KBM-7 (cell line): ENCODE measurements at regions not wholly inside any gene's neighbourhood (a gene's known extent, or its start where the extent isn't known, plus 50 kb on each side); places are given as distances from the start of the nearest gene placed in this dataset.

Experiments
- DNase-seq: peaks from one replicate; pipeline ENCODE4 v3.0.0-alpha.2; 2015
- in situ Hi-C: fragments of 300-500 bp; cut with MboI; formaldehyde crosslinking; loops from 2 replicates; pipeline ENCODE4 v1.14.3; 2020; ENCODE audit warnings: low sequenced_read_pairs, low pct_unique_long_range_greater_than_20kb, mixed read lengths

DNA sequence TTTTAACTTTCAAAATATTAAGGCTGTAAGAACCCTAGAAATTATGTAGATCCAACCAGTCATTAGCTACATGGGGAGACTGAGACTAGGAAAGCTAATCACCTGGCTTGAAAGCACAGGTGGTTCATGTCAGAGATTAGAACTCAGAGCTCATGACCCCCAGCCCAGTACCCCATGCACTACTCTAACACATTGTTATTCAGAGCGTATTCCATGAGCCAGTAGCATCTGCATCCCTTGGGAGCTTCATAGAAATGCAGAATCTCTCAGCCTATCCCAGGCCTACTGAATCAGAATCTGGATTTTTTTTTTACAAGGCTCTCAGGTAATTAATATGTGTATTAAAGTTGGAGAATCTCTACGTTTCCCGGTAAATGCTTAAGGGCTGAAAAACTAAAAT is 161.7 kb downstream of the BTG1 start:
- DNase-seq = no peak
- in situ Hi-C loops = no loop called here

DNA sequence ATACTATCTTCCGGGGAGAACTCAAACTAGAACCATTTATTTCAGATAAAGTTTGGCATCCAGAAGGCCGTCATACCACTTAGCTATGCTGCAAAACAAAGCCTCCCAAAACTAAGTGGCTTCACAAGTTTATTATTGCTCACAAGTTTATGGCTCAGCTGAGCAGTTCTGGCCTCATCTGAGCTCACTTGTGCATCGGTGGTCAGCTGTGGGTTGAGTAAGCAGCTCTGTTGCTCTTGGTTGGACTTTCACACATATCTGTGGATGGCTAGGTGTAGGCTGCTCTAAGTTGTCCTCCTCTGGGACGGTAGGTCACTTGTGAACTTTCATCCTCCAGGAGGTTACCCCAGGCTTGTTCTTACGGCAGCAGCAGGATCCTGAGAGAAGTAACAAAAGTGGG is 162.7 kb downstream of the BTG1 start:
- in situ Hi-C loops = no loop called here
- no peak for DNase-seq

DNA sequence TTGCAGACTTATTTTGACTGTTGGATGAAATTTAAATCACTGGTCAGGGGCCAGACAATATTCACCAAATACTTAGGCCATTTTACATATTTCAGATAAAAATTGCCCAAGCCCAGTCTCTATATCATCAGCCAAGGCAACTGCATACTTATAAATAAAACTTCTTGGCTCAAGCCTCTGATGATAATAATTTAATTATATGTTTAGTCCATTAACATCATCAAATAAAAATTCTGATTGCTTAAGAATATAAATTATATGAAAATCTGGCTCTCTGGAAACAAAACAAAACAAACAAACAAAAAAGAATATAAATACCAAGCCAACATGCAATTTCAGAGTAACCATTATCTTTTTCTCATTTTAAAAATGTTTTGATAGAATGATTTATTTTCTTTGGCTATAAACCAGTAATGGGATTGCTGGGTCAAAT is 165.2 kb downstream of the BTG1 start:
- in situ Hi-C loops = no loop called here
- DNase-seq = no peak

DNA sequence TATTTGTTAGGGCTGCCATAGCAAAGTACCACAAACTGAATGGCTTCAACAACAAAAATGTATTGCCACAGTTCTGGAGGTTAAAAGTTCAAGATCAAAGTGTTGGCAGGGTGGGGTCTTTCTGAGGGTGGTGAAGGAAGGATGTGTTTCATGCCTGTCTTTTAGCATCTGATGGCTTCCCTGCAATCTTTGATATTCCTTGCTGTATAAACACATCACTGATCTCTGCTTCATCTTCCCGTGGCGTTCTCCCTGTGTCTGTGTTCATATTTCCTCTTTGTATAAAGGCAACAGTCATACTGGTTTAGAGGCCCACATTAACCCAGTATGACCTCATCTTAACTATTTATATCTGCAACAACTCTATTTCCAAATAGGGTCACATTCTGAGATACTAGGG is 167.5 kb downstream of the BTG1 start:
- no peak for DNase-seq
- in situ Hi-C loops = no loop called here

DNA sequence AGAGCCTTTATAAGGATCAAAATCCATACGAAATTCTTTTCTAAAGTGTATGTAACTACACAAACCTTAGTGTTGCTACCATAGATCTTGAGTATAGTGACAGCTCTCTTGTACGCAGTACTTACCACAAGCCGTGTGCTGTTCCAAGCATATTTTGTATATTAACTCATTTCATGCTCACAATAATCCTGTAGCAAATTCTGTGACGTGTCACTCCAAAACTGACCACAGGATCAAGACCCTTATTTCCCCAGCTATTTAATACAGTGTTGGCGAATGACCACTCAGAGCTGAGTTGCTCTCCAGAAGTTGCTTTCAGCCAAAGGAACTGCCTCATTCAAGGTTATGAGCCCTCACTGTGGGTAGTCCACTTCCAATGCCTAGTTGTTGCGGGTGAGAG is 169.8 kb downstream of the BTG1 start:
- no peak for DNase-seq
- in situ Hi-C loops = no loop called here

DNA sequence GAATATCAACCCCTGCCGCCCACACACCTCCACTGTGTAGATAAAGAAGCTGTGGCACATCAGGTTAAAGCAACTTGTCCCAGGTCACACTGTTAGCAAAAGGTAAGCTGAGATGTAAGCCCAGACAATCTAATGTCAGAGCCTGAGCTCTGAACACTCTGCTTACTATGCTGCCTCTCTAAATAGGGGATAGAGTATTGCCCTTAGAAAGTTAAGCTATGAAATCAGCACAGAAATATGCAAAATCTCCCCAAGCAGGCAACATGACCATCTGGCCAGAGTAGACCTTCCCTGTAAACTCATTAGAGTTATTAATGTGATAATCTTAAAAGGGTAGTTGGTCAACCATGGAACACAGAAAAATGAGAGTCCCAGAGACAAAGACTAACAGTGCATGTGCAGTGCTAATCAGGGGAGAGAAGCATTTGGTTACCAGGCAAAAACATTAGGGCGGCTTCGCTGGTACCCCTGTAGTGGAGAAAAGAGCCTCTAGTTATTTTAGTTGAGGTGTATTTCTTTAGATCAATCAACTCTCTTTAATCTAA is 171.0 kb downstream of the BTG1 start:
- no peak for DNase-seq

DNA sequence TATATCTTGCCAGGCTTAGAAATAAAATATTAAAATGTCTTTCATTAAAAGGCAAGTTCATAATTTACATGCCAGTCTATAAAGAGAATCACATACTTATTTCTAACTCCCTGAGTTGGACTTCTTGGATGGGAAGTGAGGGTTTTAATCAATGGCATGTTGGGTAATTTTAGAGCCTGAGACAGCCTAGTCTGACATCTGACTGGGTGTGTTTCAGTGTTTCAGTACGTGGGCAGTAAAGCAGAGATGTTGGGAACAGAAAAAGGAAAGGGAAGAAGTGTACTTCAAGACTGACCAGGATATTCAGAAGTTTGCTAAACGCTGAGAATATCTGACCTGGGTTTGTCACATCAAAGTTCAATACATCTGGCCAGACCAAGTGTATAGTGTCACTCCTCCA is 171.8 kb downstream of the BTG1 start:
- DNase-seq = no peak
- in situ Hi-C loops = no loop called here

More for the DNA sequence above, 171.0 kb downstream of the BTG1 start:
- in situ Hi-C loops = no loop called here

DNA sequence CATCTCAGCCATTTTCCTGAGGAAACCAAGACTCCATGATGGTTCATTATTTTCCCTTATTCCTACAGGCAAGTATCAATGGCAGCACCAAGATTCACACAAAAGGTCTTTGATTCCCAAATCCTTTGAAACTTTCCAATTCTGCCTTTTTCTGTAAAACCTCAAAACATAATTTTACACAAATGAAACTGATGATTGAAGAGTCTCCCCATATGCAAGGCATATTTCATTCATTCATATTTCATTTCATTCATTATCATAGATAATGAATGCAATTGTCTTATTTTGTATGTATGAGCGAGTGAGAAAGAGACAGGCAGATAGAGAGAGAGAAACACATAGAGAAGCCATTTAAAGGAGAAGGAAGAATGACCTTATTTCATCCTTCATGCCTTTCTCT is 172.8 kb downstream of the BTG1 start:
- in situ Hi-C loops = no loop called here
- no peak for DNase-seq

DNA sequence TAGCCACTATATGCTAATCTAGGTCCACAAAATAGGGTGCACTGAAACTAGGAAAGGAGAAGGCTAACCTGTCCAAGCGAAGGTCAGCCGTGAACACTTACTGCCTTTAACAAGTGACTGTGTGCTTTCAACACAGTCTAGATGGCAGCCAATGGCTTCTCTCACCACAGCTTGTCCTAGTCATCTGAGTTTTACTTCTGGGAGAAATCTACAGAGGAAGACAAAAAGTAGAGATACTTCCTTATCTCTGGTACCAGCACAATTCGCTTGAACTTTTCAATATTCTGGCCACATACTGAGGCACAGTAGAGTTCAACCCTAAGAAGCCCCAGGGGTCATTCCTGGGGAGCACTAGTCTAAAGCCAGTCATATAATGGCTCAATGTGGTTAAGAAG is 176.9 kb downstream of the BTG1 start:
- no peak for DNase-seq
- in situ Hi-C loops = no loop called here

DNA sequence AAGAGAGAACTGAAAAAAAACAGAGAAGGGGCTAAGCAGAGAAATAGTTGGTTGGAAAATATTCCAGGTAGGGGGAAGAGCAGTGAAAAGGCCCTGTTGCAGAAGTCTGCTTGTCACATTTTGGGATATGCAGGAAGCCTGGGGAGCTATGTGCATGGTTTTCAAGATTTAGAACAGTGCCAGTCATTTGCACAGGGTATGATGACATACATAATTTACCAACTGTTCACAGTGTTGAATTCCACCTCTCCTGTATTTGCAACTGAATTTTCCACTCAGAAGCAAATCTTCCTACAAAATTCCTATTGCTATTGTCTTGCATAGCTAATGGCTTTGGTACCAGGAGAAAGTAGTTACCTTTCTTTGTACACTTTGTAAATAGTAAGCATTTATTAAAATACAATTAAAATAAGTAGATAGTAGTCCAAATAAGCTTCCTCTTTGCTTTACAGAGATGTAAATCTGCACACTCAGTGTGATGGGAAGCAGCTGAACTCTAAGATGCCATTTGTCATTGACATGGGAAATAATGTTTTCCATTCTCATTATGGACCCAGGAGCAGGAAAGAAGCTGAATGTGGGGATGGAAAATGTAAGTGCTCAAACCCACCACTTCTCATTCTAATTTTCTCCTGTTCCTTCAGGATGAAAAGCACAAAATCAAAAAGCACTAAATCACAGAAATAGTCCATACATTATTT is 177.4 kb downstream of the BTG1 start:
- in situ Hi-C loops = no loop called here
- DNase-seq = no peak

DNA sequence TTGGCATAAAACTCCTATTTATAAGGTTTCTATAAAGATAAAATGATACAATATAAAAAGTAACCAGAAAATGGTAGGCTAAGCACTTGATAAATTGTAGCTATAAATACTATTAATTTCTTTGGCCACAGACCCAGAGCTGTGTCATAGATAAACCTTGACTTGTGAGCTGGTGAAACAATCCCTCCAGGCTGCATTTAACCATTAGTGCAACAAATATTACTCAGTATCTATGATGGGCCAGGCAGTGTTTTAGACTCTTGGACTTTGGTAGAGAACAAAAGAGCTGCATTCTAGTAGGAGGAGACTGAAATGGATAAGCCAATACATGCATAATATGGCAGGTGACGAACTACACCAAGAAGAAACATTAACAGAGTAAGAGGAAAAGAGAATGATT is 178.1 kb downstream of the BTG1 start:
- in situ Hi-C loops = no loop called here

DNA sequence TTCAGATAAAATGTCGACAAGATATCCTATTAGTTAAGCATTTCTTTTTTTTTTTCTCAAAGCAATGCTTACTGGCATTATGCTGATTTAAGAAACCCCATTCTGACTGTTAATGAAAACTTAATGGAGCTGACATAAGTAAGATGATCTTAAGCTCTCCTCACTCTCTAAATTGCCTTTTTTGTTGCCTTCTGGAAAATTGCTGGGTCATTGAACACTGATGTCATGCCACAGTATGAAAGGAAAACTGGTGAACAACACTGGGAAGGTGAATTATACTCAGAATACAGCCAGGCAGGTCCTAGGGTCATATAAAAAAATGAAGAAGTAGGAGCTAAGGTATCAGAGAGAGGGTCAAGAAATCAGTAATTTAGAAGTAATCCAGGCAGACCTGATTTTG is 179.9 kb downstream of the BTG1 start:
- in situ Hi-C loops = no loop called here

More for the DNA sequence above, 178.1 kb downstream of the BTG1 start:
- DNase-seq = no peak

DNA sequence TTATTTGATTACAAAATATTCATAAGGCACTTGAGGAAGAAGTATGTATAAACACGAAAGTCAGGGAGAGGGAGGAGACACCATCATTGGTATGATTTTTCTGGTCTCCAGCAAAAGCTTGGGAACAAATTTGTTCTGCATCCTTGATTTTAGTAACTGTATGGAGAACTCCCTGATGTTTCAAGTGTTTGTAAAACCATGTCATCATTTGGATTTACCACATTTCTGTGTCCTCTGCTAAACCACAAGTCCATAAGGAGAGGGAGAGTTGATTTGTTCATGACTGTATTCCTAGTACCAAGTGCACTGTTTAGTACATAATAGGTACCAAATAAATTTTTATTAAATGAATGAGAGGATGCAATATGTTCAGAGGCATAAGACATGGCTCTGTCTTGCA is 181.1 kb downstream of the BTG1 start:
- in situ Hi-C loops = no loop called here

More for the DNA sequence above, 179.9 kb downstream of the BTG1 start:
- no peak for DNase-seq

DNA sequence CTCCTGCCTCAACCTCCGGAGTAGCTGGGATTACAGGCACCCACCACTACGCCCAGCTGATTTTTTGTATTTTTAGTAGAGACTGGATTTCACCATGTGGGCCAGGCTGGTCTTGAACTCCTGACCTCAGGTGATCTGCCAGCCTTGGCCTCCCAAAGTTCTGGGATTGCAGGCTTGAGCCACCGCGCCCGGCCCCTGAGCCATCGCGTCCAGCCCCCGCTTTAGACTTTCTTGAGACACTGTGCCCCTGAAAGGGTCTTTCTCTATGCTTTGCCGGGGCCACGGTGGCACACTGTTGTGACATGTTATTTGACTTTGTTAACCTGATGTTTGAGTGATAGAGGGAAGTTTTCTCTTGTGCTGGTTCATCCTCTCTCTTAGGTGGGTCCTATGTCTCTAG is 186.4 kb downstream of the BTG1 start:
- no peak for DNase-seq

More for the DNA sequence above, 181.1 kb downstream of the BTG1 start:
- no peak for DNase-seq

DNA sequence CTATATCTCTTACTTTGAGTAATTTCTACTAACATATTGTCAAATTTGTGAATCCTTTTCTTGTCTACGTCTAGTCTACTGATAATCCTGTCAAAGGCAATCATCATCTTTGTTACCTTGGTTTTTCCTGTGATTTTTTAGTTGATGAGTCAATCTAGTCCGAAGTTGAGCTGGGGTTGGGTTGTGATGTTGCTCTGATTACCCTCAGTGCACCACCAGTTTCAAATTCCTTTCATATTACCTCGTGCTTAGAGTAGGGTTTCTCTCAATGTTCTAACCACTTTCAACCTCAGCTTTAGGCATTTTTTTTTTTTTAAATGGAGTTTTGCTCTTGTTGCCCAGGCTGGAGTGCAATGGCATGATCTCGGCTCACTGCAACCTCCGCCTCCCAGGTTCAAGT is 186.8 kb downstream of the BTG1 start:
- DNase-seq = no peak
- in situ Hi-C loops = no loop called here

More for the DNA sequence above, 186.4 kb downstream of the BTG1 start:
- in situ Hi-C loops = no loop called here

DNA sequence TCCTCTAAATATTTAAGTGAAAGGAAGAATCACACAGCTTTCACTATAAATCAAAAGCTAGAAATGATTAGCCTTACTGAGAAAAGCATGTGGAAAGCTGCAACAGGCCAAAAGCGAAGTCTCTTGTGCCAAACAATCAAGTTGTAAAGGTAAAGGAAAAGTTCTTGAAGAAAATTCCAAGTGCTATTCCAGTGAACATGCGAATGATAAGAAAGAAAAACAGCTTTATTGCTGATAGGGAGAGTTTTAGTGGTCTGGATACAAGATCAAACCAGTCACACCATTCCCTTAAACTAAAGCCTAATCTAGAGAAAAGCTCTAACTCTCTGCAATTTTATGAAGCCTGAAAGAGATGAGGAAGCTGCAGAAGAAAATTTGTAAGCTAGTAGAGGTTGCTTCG is 190.9 kb downstream of the BTG1 start:
- no peak for DNase-seq
- in situ Hi-C loops = no loop called here

DNA sequence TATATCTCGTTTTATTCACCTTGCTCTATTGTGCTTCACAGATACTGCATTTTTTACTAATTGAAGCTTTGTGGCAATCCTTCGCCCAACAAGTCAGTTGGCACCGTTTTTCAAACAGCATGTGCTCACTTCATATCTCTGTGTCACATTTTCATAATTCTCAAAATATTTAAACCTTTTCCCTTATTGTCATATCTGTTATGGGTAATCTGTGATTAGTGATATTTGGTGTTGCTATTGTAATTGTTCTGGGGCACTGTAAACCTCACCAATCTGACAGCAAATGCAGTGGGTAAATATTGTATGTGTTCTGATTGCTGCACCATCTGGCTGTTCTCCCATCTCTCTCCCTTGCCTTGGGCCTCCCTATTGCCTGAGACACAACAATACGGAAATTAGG is 191.3 kb downstream of the BTG1 start:
- DNase-seq = no peak
- in situ Hi-C loops = no loop called here

DNA sequence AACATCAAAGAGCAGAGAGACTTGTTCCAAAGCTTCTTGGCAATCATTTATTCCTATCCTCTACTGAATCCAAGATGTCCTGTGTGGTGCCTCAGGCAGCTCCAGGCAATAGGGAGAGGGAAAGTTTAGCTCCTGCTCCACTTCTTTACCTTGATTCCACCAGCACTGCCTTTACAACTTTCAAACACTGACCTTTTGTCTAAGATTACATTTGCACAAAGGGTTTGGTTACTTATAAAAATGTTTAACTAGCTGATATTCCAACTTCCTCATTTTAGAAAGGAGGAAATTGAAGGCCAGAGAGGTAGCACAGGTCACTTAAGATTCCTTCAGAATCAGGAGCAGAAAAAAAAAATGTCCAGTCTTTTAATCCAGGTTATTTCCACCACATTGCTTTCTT is 192.7 kb downstream of the BTG1 start:
- peak; percentile 22 for DNase-seq
- in situ Hi-C loops = no loop called here

DNA sequence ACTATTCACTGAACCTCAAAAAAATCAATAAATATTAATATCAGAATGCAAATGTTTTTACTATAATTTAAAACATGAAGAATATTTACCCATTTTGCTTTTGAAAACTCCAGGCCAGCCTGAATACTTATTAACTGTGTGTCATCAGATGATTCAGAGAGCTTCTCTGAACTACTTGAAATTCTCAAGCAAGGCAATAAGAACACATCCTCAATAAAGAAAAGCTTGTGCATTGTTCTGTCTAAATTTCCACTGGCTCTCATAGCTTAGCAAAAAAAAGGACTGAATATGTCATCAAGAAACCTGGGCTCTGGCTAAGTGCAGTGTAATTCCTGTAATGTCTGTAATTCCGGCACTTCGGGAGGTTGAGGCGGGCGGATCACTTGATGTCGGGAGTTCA is 194.1 kb downstream of the BTG1 start:
- in situ Hi-C loops = no loop called here
- no peak for DNase-seq

DNA sequence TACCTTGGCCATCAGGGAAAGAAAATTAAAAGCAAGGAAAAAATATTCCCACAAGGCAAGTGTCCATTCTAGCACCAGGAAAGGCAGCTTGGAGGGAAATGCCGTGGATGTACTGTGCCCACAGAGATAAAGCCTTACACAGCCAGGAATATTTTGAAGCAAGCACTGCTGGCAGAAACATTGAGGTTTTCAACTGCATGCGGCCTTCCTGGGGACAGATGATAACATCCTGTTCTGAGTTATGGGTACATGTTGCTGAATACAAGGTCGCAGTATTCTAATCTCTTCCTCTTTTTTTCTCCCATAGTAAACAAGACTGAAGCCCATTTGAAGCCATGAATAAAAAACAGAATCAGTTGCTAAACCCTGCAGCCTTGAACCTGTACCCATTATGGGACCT is 197.1 kb downstream of the BTG1 start:
- in situ Hi-C loops = no loop called here
- no peak for DNase-seq

DNA sequence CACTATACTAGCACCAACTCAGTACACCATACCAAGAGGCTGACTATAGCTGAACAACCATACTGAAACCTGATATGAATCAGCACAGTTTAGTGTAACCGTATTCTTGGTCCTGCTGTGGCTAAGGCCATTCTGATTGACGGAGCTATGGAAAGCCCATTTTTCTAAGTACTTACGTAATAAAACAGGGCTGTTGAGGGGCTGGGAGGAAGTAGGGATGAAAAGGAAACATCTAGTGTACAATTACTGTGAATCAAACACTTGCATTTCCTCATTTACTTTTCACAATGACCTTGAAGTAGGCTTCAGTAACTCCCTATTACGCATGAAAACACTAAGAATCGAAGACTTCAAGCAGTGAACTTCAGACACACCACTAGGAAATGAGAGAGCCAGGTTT is 198.2 kb downstream of the BTG1 start:
- in situ Hi-C loops = no loop called here
- DNase-seq = no peak
